ENCODE measurements at regions not wholly inside any gene's neighbourhood (a gene's known extent, or its start where the extent isn't known, plus 50 kb on each side); places are given as distances from the start of the nearest gene placed in this dataset.

- intact Hi-C loops (cut with micrococcal nuclease; ENCODE audit: unreplicated experiment) (no loop called here), in situ Hi-C loops (cut with HindIII; ENCODE audit: low pct_unique_long_range_greater_than_20kb, low sequenced_read_pairs) (no loop called here)
- TF ChIP-seq POLR2AphosphoS5 (IDR thresholded peaks at IDR 0.05; ENCODE audit: low read depth, low read length): no peak
- TF ChIP-seq TCF7L2 (IDR thresholded peaks at IDR 0.05; ENCODE audit: low read depth, low read length): no peak
- TF ChIP-seq, protein P1, sequence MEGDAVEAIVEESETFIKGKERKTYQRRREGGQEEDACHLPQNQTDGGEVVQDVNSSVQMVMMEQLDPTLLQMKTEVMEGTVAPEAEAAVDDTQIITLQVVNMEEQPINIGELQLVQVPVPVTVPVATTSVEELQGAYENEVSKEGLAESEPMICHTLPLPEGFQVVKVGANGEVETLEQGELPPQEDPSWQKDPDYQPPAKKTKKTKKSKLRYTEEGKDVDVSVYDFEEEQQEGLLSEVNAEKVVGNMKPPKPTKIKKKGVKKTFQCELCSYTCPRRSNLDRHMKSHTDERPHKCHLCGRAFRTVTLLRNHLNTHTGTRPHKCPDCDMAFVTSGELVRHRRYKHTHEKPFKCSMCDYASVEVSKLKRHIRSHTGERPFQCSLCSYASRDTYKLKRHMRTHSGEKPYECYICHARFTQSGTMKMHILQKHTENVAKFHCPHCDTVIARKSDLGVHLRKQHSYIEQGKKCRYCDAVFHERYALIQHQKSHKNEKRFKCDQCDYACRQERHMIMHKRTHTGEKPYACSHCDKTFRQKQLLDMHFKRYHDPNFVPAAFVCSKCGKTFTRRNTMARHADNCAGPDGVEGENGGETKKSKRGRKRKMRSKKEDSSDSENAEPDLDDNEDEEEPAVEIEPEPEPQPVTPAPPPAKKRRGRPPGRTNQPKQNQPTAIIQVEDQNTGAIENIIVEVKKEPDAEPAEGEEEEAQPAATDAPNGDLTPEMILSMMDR (IDR thresholded peaks at IDR 0.05): no peak
- TF ChIP-seq SIN3A (IDR thresholded peaks at IDR 0.05; ENCODE audit: borderline replicate concordance, insufficient read depth, low read depth, low read length): no peak
- no peak for TF ChIP-seq REST (IDR thresholded peaks at IDR 0.05; ENCODE audit: insufficient read depth in 1 of 2, low read depth in 2 of 2, low read length in 1 of 2)
- BruUV-seq (replicated peaks): no TSS peak
- H3K27me3 ChIP-seq (ENCODE audit: control insufficient read depth, insufficient read depth, low read length): no peaks in the 10 kb centered on the region
- no peak overlapping the region for H3K27ac ChIP-seq (ENCODE audit: low read length)
- ChIA-PET POLR2A (no interaction called here), CTCF (no interaction called here)
- no peak overlapping the region for H3K4me3 ChIP-seq (ENCODE audit: low read depth in 2 of 2, low read length in 2 of 2)
- H3K36me3 ChIP-seq (ENCODE audit: control insufficient read depth, insufficient read depth, low read length): no peaks in the 10 kb centered on the region
- H3K4me1 ChIP-seq (ENCODE audit: control insufficient read depth, insufficient read depth, low read length): no peaks in the 10 kb centered on the region
- ATAC-seq: no peak
- no peak for DNase-seq (ENCODE audit: low read depth, low spot score)
- H3K9me3 ChIP-seq (ENCODE audit: control insufficient read depth, insufficient read depth, low read depth, low read length): peaks cover 27% of the 10 kb centered on the region; the same call in 1 of the 2 replicates
These were observed 256.6 kb upstream of the KLF6 start for GRCh38 chr10:4041635-4042034.

- TF ChIP-seq, protein P1 (IDR thresholded peaks at IDR 0.05): no peak
- no peak for TF ChIP-seq TCF7L2 (IDR thresholded peaks at IDR 0.05; ENCODE audit: low read depth, low read length)
- TF ChIP-seq SIN3A (IDR thresholded peaks at IDR 0.05; ENCODE audit: borderline replicate concordance, insufficient read depth, low read depth, low read length): no peak
- no peak for TF ChIP-seq POLR2AphosphoS5 (IDR thresholded peaks at IDR 0.05; ENCODE audit: low read depth, low read length)
- no peak for TF ChIP-seq REST (IDR thresholded peaks at IDR 0.05; ENCODE audit: insufficient read depth in 1 of 2, low read depth in 2 of 2, low read length in 1 of 2)
- ATAC-seq (no peak), DNase-seq (ENCODE audit: low read depth, low spot score) (no peak)
- intact Hi-C loops (cut with micrococcal nuclease; ENCODE audit: unreplicated experiment) (no loop called here), in situ Hi-C loops (cut with HindIII; ENCODE audit: low pct_unique_long_range_greater_than_20kb, low sequenced_read_pairs) (no loop called here)
- no TSS peak for BruUV-seq (replicated peaks)
- ChIA-PET CTCF (no interaction called here), POLR2A (no interaction called here)
- no peak overlapping the region for H3K4me3 ChIP-seq (ENCODE audit: low read depth in 2 of 2, low read length in 2 of 2)
- H3K27ac ChIP-seq (ENCODE audit: low read length): peak overlapping the region; percentile 12; the same call in 1 of the 2 replicates
- no peaks in the 10 kb centered on the region for H3K27me3 ChIP-seq (ENCODE audit: control insufficient read depth, insufficient read depth, low read length)
- H3K4me1 ChIP-seq (ENCODE audit: control insufficient read depth, insufficient read depth, low read length): peaks cover 4% of the 10 kb centered on the region
- H3K9me3 ChIP-seq (ENCODE audit: control insufficient read depth, insufficient read depth, low read depth, low read length): peaks cover 27% of the 10 kb centered on the region; the same call in 1 of the 2 replicates
- no peaks in the 10 kb centered on the region for H3K36me3 ChIP-seq (ENCODE audit: control insufficient read depth, insufficient read depth, low read length)
These were observed 253.0 kb upstream of the KLF6 start for GRCh38 chr10:4038000-4038399.

All from Panc1 (cell line).